ENCODE measurements at regions not wholly inside any gene's neighbourhood (a gene's known extent, or its start where the extent isn't known, plus 50 kb on each side); places are given as distances from the start of the nearest gene placed in this dataset.
A peak's percentile ranks its signal among the peaks of the same experiment; 100 is the strongest.

DNA sequence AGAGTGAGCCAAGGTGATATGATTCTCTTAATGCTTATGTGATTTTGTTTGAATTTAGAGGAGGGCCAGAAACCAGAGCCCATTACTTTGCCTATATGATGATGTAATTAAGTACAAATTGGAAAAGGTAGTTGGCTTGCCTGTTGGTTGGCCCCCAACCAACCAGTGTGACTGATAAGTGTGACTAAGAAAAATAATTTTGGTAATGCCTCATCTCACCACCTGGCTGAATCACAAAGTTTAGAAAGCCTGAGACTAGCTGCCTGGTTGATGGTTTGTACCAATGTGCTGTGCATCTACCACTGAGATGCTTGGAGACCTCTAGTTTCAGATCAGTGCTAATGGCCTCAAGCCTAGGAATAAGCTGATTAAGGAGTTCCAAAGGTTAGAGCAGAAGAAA is 338.7 kb downstream of the CDH2 start:
- DNase-seq, result no peak

DNA sequence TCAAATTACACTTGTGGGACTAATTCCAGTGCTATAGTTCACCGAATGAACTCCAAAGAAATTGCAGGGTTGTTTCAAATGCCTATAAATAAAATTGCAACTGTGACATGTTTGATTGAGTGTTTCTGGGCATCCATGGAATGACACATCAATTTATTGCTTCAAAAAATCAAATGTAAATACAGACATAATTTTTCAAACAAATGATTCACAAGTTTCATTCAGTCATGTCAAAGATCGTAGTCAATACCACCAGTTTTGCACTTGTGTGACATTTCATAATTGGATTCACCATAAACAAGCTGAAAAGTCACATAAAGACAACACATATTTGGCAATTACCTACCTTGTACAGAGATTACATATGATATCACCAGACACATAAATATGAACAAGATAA is 350.8 kb downstream of the CDH2 start:
- DNase-seq, result no peak

DNA sequence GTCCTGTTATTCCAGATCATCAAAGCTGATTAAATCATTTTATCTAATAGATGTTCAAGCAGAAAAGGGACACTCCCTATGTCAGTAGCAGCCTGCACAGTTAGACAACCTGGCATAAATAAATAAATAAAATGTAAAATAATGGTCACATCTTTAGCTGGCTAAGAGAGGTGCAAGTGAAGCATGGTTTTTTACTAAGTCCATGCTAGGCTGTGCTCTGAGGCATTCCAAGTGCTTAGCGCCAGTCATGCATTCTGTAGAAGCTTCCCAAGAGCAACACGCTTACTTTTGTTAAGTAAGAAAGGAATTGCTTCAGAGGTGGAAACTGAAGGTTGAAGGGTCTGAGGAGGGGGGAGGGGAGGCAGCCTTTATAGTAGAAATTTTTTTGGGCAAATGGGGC is 351.2 kb downstream of the CDH2 start:
- no peak for DNase-seq

GRCh38 chr18:27824841-27825681 is 351.9 kb downstream of the CDH2 start:
- no peak for DNase-seq

GRCh38 chr18:27824275-27824674 is 352.7 kb downstream of the CDH2 start:
- DNase-seq, result no peak

GRCh38 chr18:27823053-27823452 is 353.9 kb downstream of the CDH2 start:
- no peak for DNase-seq

- no peak for DNase-seq
Measured at GRCh38 chr18:27808683-27809082, 368.2 kb downstream of the CDH2 start.

GRCh38 chr18:27803957-27804356 is 373.0 kb downstream of the CDH2 start:
- DNase-seq, result no peak

DNA sequence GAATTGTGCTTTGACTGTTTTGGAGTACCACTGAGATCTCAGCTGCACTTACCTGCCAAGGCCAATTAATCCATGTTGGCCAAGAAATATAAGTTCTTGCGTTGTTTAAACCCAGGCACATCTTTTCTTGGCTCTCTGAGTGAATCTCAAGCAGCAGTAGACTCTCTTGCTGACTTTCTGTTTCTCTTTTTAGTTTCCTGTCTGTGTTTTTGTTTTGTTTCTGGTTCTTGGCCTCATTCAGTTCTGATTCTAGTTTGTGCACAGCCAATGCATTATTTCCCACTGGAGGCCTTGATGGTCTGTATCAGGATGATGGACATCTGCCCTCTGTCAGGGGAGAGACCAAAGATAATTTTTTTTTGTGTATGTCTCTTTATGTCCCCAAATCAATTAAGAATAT is 379.4 kb downstream of the CDH2 start:
- no peak for DNase-seq

GRCh38 chr18:27794181-27794926 is 382.6 kb downstream of the CDH2 start:
- DNase-seq, result no peak

GRCh38 chr18:27793013-27793785 is 383.7 kb downstream of the CDH2 start:
- no peak for DNase-seq

DNA sequence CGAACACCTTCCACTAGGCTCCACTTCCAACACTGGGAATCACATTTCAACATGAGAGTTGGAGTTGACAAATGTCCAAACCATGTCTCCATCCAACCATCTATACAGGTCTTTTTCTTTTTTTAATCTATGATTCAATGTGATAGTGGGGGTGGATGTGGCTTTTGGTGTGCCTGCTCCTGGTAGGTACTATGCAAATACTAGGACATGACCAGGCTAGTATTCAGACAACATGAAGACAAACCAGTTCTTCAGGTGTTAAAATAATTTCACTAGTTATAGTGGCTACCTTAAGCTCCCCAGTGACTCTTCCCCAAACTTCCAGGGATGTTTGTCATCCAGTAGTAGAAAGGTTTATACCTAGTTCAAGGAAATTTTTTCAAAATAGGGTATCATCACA is 387.5 kb downstream of the CDH2 start:
- no peak for DNase-seq

DNA sequence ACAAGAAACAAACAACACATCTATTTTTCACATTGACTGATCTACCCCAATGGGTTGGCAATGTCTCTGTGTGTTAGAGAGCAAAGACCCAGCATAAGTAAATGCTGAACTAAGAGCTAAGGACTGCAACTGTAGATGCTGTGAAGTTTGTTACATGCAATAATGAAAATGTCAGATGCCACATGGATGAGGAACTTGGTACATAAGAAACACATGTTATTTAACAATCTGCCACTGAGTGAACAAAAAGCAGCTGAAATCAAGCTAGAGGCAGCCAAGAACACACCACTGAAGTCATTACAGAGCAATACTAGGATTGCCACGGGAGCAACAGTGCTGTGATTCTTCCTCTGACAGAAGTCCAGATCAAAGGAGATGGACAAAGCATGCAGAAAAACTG is 389.4 kb downstream of the CDH2 start:
- DNase-seq, result no peak

DNA sequence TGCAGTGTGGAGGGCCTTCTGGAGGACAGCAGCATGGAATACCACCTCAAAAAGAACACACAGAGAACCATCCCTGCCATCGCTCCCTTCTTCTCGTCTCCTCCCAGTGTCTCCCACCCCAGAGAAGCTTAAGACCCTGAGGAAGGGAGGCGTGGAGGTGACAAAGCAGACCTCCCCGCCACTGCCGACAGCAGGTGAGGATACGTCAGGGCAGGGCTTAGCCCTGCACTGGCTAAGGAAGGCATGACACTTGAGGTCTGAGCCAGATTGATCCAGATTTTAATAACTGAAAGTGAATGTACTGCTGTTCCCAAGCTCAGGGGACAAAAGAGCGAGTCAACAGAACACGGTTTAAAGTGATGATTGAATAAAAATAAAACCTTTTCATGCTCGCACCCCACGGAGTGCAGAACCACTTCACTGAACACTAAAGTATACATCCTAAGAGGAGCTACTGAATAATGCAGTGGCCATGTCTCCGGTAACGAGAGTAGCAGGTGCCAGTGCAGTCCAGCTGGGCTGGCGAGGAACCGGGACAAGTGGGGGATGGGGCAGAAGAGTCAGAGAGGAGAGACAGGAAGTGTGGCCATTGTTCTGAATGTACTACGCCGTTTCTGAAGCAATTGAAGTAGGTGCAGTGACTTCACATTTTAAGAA is 391.0 kb downstream of the CDH2 start:
- DNase-seq, result peak in 1 of 58 donors; percentile 1

DNA sequence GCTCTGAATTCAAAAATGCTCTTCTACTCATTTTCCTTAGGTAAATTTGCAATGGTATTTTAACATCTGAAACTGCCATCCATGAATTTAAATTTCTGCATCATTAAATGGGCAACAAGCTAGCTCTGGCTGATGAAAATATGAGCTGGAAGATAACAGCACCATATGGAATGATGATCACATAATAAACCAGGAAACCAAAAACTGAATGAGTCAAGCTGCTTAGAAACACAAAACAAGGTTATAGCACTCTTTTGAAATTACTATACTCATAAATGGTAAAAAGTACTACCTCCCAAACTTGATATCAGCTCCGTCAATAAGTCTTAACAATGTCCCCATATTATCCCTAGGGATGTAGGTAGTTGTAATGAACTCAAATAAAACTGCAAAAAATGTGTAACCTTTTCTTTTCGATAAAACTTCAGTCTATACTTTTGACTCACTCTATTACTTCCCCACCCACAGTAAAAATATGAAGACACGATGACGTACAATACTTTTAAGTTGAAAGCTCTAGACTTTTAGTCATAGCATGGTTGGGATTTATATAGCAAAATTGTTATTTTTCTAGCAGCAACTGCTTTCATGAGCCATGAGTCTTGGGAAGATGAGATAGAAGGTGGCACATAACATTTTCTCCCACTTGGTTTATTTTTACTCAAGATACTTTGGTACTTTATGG is 396.7 kb downstream of the CDH2 start:
- DNase-seq, result no peak

DNA sequence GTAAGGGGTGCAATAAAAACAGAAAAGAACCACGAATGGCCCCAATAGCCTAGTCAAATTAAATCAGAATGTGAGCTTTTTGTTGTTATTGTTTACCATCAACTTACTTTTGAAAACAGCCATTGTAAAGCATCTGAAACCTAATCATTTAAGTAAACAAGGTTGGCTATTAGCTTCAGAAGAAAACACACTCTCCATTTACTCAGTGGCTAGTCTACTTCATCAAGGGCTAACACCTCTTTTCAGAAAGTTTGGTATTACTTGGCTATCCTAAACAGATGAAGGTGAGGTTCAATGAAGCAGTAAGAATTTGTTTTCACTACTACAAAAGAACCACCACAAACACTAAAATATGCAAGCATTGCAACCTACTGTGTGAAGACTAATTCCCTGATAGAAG is 398.0 kb downstream of the CDH2 start:
- no peak for DNase-seq

- DNase-seq, result no peak
Measured at GRCh38 chr18:27778441-27778840, 398.5 kb downstream of the CDH2 start.

DNA sequence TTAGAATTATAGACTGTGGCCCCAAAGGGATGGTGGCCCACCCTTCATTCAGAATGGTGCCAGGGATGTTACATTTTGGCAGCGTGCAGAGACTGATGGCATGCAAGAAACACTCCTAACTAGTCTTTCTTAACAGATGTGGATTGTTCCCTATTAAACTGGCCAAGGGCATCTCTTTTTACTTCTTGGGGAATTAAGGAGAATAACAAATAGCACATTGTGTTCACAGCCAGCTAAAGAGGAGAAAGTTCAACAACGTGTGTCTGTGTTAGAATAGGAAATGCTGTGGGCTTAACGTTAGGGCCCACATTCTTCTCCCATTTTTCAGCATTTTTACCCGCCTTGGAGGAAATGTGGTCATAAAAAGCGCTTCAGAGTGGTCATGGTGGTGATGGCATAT is 404.8 kb downstream of the CDH2 start:
- no peak for DNase-seq

DNA sequence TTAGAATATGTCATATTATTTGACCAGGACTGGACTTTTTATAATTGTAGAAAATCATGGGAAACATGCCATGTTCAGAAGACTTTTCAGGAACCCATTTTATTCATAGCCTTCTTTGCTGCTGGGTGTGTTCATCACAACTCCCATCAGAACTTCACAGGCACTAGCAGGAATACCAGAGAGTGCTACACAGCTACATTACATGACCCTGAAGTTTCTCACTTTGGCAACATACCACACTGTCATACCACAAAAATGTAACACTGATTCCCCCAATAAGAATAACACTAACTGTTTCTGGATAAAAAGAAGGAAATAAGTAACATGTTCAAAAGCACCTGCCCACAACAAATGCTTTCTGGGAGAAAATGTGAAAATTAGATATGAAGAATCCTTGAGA is 405.4 kb downstream of the CDH2 start:
- DNase-seq, result no peak

GRCh38 chr18:27769152-27769551 is 407.8 kb downstream of the CDH2 start:
- DNase-seq, result no peak

- no peak for DNase-seq
Measured at GRCh38 chr18:27763936-27764335, 413.0 kb downstream of the CDH2 start.

Data from anterior cingulate cortex (tissue), 58 donors.